Loucy (cell line): ENCODE measurements at regions not wholly inside any gene's neighbourhood (a gene's known extent, or its start where the extent isn't known, plus 50 kb on each side); places are given as distances from the start of the nearest gene placed in this dataset.

Experiments used
- H2AFZ ChIP-seq: fragments of 200-600 bp; sonication (generic); 2 replicates; pipeline ENCODE4 v1.6.0; 2016; ENCODE audit warnings: antibody characterized with exemption, mild to moderate bottlenecking, low read length, moderate library complexity
- H3F3A ChIP-seq: fragments of 200-600 bp; 2 replicates; pipeline ENCODE4 v1.6.0; 2016; ENCODE audit warnings: antibody characterized with exemption, low read depth, mild to moderate bottlenecking
- H3K27me3 ChIP-seq: fragments of 200-600 bp; sonication (generic); 2 replicates; pipeline ENCODE4 v1.6.1; 2014; ENCODE audit warnings: low read length, mild to moderate bottlenecking; ENCODE audit not compliant: insufficient read depth, poor library complexity, severe bottlenecking
- H3K36me3 ChIP-seq: fragments of 200-600 bp; sonication (generic); 2 replicates; pipeline ENCODE4 v1.6.1; 2016; ENCODE audit warnings: low read length; ENCODE audit not compliant: insufficient read depth
- H3K4me1 ChIP-seq: fragments of 200-600 bp; sonication (generic); 2 replicates; pipeline ENCODE4 v1.5.1; 2014; ENCODE audit warnings: low read length, mild to moderate bottlenecking; ENCODE audit not compliant: insufficient read depth, poor library complexity, severe bottlenecking
- H3K4me2 ChIP-seq: fragments of 200-600 bp; sonication (generic); 2 replicates; pipeline ENCODE4 v1.6.0; 2014; ENCODE audit warnings: antibody characterized with exemption, low read length, low read depth, mild to moderate bottlenecking; ENCODE audit not compliant: poor library complexity, severe bottlenecking
- H3K4me3 ChIP-seq: fragments of 200-600 bp; sonication (generic); 2 replicates; pipeline ENCODE4 v1.5.1; 2014; ENCODE audit warnings: low read length, mild to moderate bottlenecking, mixed read lengths; ENCODE audit not compliant: poor library complexity, severe bottlenecking
- H3K79me2 ChIP-seq: fragments of 200-600 bp; sonication (generic); 2 replicates; pipeline ENCODE4 v1.6.1; 2014; ENCODE audit warnings: low read length; ENCODE audit not compliant: insufficient read depth
- H3K9ac ChIP-seq: fragments of 200-600 bp; sonication (generic); 2 replicates; pipeline ENCODE4 v1.6.0; 2014; ENCODE audit warnings: mild to moderate bottlenecking, low read depth, low read length, moderate library complexity; ENCODE audit not compliant: poor library complexity, severe bottlenecking
- H3K9me2 ChIP-seq: fragments of 200-600 bp; sonication (generic); replicated peaks from 2 replicates; pipeline ENCODE4 v1.6.1; 2016; ENCODE audit warnings: low read depth, low read length, mixed read lengths
- H3K9me3 ChIP-seq: fragments of 200-600 bp; sonication (generic); 2 replicates; pipeline ENCODE4 v1.6.1; 2014; ENCODE audit warnings: mild to moderate bottlenecking, antibody characterized with exemption, low read length, low read depth; ENCODE audit not compliant: insufficient read depth
- H4K20me1 ChIP-seq: fragments of 200-600 bp; sonication (generic); 2 replicates; pipeline ENCODE4 v1.6.0; 2014; ENCODE audit warnings: antibody characterized with exemption, low read length, mild to moderate bottlenecking; ENCODE audit not compliant: insufficient read depth, poor library complexity, severe bottlenecking
- EZH2phosphoT487 ChIP-seq: fragments of 200-600 bp; IDR thresholded peaks from 2 replicates; pipeline ENCODE4 v1.6.1; 2018; ENCODE audit warnings: antibody characterized with exemption, mild to moderate bottlenecking, moderate library complexity, borderline replicate concordance
- TF ChIP-seq, protein P1 (sequence below): fragments of 200-600 bp; sonication (generic); conservative IDR thresholded peaks from 2 replicates; pipeline ENCODE4 v1.5.1; 2014; ENCODE audit warnings: mild to moderate bottlenecking, antibody characterized with exemption, low read length

DNA sequence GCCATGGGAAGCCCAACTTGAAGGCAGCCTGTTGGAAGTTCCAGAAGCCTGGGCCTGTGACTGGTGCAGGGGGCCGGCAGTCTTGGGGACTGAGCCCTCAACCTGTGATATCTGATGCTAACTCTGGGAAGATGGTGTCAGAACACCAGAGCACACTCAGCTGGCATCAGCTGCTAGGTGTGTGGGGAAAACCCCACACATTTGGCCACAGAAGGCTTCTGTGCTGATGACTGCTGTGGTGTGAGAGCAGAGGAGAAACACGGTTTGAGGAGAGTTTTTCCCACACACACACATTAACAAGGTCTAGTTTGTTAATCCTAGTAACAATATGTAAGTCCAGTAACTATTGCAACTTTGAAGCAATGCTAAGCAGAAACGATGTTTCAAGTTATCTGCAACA, 78.0 kb downstream of the PSMB1 start:
- no peaks in the 10 kb centered on the region for H4K20me1 ChIP-seq
- no peak overlapping the region for H2AFZ ChIP-seq
- H3F3A ChIP-seq = no peaks in the 10 kb centered on the region
- no peaks in the 10 kb centered on the region for H3K79me2 ChIP-seq
- no peaks in the 10 kb centered on the region for H3K4me1 ChIP-seq
- H3K4me3 ChIP-seq = no peak overlapping the region
- H3K9ac ChIP-seq = no peak overlapping the region
- H3K9me3 ChIP-seq = peaks cover 27% of the 10 kb centered on the region; the same call in 1 of the 2 replicates
- no peaks in the 10 kb centered on the region for H3K36me3 ChIP-seq
- H3K27me3 ChIP-seq = no peaks in the 10 kb centered on the region
- no peak for TF ChIP-seq EZH2phosphoT487
- TF ChIP-seq, protein P1, sequence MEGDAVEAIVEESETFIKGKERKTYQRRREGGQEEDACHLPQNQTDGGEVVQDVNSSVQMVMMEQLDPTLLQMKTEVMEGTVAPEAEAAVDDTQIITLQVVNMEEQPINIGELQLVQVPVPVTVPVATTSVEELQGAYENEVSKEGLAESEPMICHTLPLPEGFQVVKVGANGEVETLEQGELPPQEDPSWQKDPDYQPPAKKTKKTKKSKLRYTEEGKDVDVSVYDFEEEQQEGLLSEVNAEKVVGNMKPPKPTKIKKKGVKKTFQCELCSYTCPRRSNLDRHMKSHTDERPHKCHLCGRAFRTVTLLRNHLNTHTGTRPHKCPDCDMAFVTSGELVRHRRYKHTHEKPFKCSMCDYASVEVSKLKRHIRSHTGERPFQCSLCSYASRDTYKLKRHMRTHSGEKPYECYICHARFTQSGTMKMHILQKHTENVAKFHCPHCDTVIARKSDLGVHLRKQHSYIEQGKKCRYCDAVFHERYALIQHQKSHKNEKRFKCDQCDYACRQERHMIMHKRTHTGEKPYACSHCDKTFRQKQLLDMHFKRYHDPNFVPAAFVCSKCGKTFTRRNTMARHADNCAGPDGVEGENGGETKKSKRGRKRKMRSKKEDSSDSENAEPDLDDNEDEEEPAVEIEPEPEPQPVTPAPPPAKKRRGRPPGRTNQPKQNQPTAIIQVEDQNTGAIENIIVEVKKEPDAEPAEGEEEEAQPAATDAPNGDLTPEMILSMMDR = no peak
- H3K4me2 ChIP-seq = no peak overlapping the region
- no peaks in the 10 kb centered on the region for H3K9me2 ChIP-seq

GRCh38 chr6:170473801-170474200, 79.3 kb downstream of the PSMB1 start:
- Histone ChIP-seq H3F3A (no peaks in the 10 kb centered on the region), H3K27me3 (no peaks in the 10 kb centered on the region), H2AFZ (no peak overlapping the region), H3K79me2 (no peaks in the 10 kb centered on the region), H3K9me2 (no peaks in the 10 kb centered on the region), H3K4me2 (no peak overlapping the region), H4K20me1 (no peaks in the 10 kb centered on the region), H3K4me1 (no peaks in the 10 kb centered on the region), H3K4me3 (no peak overlapping the region), H3K36me3 (no peaks in the 10 kb centered on the region), H3K9ac (no peak overlapping the region), H3K9me3 (peaks cover 17% of the 10 kb centered on the region; the same call in 1 of the 2 replicates)
- TF ChIP-seq, protein P1 = no peak
- no peak for TF ChIP-seq EZH2phosphoT487

DNA sequence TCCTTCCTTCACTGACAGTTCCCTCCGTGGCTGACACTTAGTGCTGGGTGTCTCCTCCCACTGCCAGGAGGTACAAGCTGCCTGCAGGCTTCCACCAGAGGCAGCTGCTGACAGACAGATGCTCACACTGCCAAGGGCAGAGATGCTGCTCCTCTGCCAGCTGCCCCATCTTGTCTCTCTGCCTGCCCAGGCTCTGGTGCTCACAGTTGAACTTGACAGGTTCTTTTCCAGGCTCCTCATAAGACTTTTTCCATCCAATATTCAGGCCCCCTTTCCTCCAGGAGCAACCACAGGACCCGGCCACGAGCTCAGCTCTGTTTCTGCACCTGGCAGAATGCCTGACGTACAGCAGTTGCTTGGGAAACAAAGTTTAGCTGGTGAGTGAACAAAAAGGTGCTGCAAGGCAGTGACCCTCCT, 79.8 kb downstream of the PSMB1 start:
- H3K9ac ChIP-seq = no peak overlapping the region
- no peak overlapping the region for H2AFZ ChIP-seq
- H3K9me2 ChIP-seq = no peaks in the 10 kb centered on the region
- no peaks in the 10 kb centered on the region for H3K79me2 ChIP-seq
- H3F3A ChIP-seq = no peaks in the 10 kb centered on the region
- no peaks in the 10 kb centered on the region for H3K4me1 ChIP-seq
- H3K4me3 ChIP-seq = no peak overlapping the region
- H4K20me1 ChIP-seq = no peaks in the 10 kb centered on the region
- no peak for TF ChIP-seq EZH2phosphoT487
- TF ChIP-seq, protein P1 = no peak
- H3K9me3 ChIP-seq = peaks cover 18% of the 10 kb centered on the region; the same call in 1 of the 2 replicates
- H3K27me3 ChIP-seq = no peaks in the 10 kb centered on the region
- no peak overlapping the region for H3K4me2 ChIP-seq
- no peaks in the 10 kb centered on the region for H3K36me3 ChIP-seq
